Chondrocyte (in vitro differentiated cells): ENCODE measurements at regions not wholly inside any gene's neighbourhood (a gene's known extent, or its start where the extent isn't known, plus 50 kb on each side); places are given as distances from the start of the nearest gene placed in this dataset.

ENCODE experiments used
- DNase-seq: peaks from one replicate; pipeline ENCODE4 v3.0.0; 2021; ENCODE audit warnings: mixed read lengths, low spot score
- H3K27ac Mint-ChIP-seq: one replicate; pipeline ENCODE4 v1.8.0; 2021; ENCODE audit warnings: mild to moderate bottlenecking, moderate library complexity, mixed read lengths; ENCODE audit not compliant: unreplicated experiment
- H3K27me3 Mint-ChIP-seq: 2 replicates; pipeline ENCODE4 v1.8.0; 2021; ENCODE audit warnings: low read depth, mixed read lengths
- H3K36me3 Mint-ChIP-seq: 2 replicates; pipeline ENCODE4 v1.8.0; 2021; ENCODE audit warnings: low read depth, mixed read lengths
- H3K4me1 Mint-ChIP-seq: 2 replicates; pipeline ENCODE4 v1.8.0; 2021; ENCODE audit warnings: low read depth, mild to moderate bottlenecking, mixed read lengths
- H3K4me3 Mint-ChIP-seq: one replicate; pipeline ENCODE4 v1.8.0; 2021; ENCODE audit warnings: mild to moderate bottlenecking, moderate library complexity, mixed read lengths; ENCODE audit not compliant: unreplicated experiment
- H3K9me3 Mint-ChIP-seq: 2 replicates; pipeline ENCODE4 v1.8.0; 2021; ENCODE audit warnings: low read depth, mixed read lengths
- CTCF ChIP-seq: fragments of 200-600 bp; sonication (generic); IDR thresholded peaks from 2 replicates; pipeline ENCODE4 v1.5.0; 2021; ENCODE audit warnings: antibody characterized with exemption, mild to moderate bottlenecking, moderate library complexity

GRCh38 chr13:89862011-89862690, 1485.3 kb upstream of the MIR17HG start:
- H3K27me3 Mint-ChIP-seq: no peaks in the 10 kb centered on the region
- no peak for DNase-seq
- no peaks in the 10 kb centered on the region for H3K4me1 Mint-ChIP-seq
- peaks cover 4% of the 10 kb centered on the region for H3K9me3 Mint-ChIP-seq
- no peaks in the 10 kb centered on the region for H3K36me3 Mint-ChIP-seq
- TF ChIP-seq CTCF: no peak
- H3K27ac Mint-ChIP-seq: no peak overlapping the region
- H3K4me3 Mint-ChIP-seq: no peak overlapping the region

GRCh38 chr13:89862691-89863036, 1484.8 kb upstream of the MIR17HG start:
- no peaks in the 10 kb centered on the region for H3K4me1 Mint-ChIP-seq

GRCh38 chr13:89865164-89866064, 1482.1 kb upstream of the MIR17HG start:
- H3K36me3 Mint-ChIP-seq: no peaks in the 10 kb centered on the region
- no peak for TF ChIP-seq CTCF
- no peak overlapping the region for H3K4me3 Mint-ChIP-seq
- DNase-seq: no peak
- no peaks in the 10 kb centered on the region for H3K27me3 Mint-ChIP-seq
- no peak overlapping the region for H3K27ac Mint-ChIP-seq
- peaks cover 7% of the 10 kb centered on the region for H3K9me3 Mint-ChIP-seq
- H3K4me1 Mint-ChIP-seq: no peaks in the 10 kb centered on the region

More at GRCh38 chr13:89862691-89863036, 1484.8 kb upstream of the MIR17HG start:
- no peaks in the 10 kb centered on the region for H3K27me3 Mint-ChIP-seq
- H3K9me3 Mint-ChIP-seq: peaks cover 7% of the 10 kb centered on the region
- no peaks in the 10 kb centered on the region for H3K36me3 Mint-ChIP-seq
- no peak overlapping the region for H3K27ac Mint-ChIP-seq
- H3K4me3 Mint-ChIP-seq: no peak overlapping the region
- no peak for DNase-seq
- TF ChIP-seq CTCF: no peak

- H3K36me3 Mint-ChIP-seq: peaks cover 2% of the 10 kb centered on the region
- no peaks in the 10 kb centered on the region for H3K27me3 Mint-ChIP-seq
- H3K9me3 Mint-ChIP-seq: peaks cover 3% of the 10 kb centered on the region
- no peak overlapping the region for H3K27ac Mint-ChIP-seq
- no peak for TF ChIP-seq CTCF
- H3K4me3 Mint-ChIP-seq: no peak overlapping the region
- no peaks in the 10 kb centered on the region for H3K4me1 Mint-ChIP-seq
- no peak for DNase-seq
These were observed 1478.2 kb upstream of the MIR17HG start for GRCh38 chr13:89869312-89869711.

GRCh38 chr13:89878904-89879303, 1468.6 kb upstream of the MIR17HG start:
- no peaks in the 10 kb centered on the region for H3K9me3 Mint-ChIP-seq
- no peaks in the 10 kb centered on the region for H3K4me1 Mint-ChIP-seq
- H3K27me3 Mint-ChIP-seq: no peaks in the 10 kb centered on the region
- no peak overlapping the region for H3K27ac Mint-ChIP-seq
- no peaks in the 10 kb centered on the region for H3K36me3 Mint-ChIP-seq
- H3K4me3 Mint-ChIP-seq: no peak overlapping the region
- no peak for TF ChIP-seq CTCF
- no peak for DNase-seq
